Uterus (tissue), 3 donors: ENCODE measurements at regions not wholly inside any gene's neighbourhood (a gene's known extent, or its start where the extent isn't known, plus 50 kb on each side); places are given as distances from the start of the nearest gene placed in this dataset.

Experiments
- DNase-seq, 2 donors: peaks; one replicate each; pipeline ENCODE4 v3.0.0-alpha.2; 2019 to 2020
- H3K27ac ChIP-seq, 2 donors: fragments of 200-600 bp; sonication (generic); 1 replicate in 1 of 2; 2 replicates in 1 of 2; pipeline ENCODE4 v1.5.1; 2016 to 2018
- H3K27me3 ChIP-seq, 2 donors: fragments of 200-600 bp; sonication (generic); one replicate each; pipeline ENCODE4 v1.5.1; 2018 to 2019; ENCODE audit warnings: control low read depth in 1 of 2
- H3K36me3 ChIP-seq, 2 donors: fragments of 200-600 bp; sonication (generic); one replicate each; pipeline ENCODE4 v1.5.1; 2019; ENCODE audit warnings: control low read depth in 1 of 2
- H3K4me1 ChIP-seq, 2 donors: fragments of 200-600 bp; sonication (generic); one replicate each; pipeline ENCODE4 v1.5.1; 2018 to 2019; ENCODE audit warnings: control low read depth in 1 of 2
- H3K4me3 ChIP-seq, 2 donors: fragments of 200-600 bp; sonication (generic); 1 replicate in 1 of 2; 2 replicates in 1 of 2; pipeline ENCODE4 v1.5.1; 2018 to 2019; ENCODE audit warnings: mild to moderate bottlenecking in 1 of 2
- H3K9me3 ChIP-seq, 2 donors: fragments of 200-600 bp; sonication (generic); one replicate each; pipeline ENCODE4 v1.5.1; 2019; ENCODE audit warnings: control low read depth in 1 of 2
- CTCF ChIP-seq, 4 experiments: fragments of 200-600 bp in 2 of 4; fragments of 450-650 bp in 2 of 4; sonication (generic) in 2 of 4; IDR thresholded peaks; one replicate each; pipeline ENCODE4 v1.5.1; 2016 to 2019; ENCODE audit warnings: antibody characterized with exemption in 4 of 4, mild to moderate bottlenecking in 2 of 4, moderate library complexity in 1 of 4
- POLR2A ChIP-seq, 2 donors: fragments of 450-650 bp; IDR thresholded peaks; one replicate each; pipeline ENCODE4 v1.6.1; 2016; ENCODE audit warnings: antibody characterized with exemption in 2 of 2, mild to moderate bottlenecking in 1 of 2, moderate library complexity in 1 of 2
- intact Hi-C: fragments of 100-400 bp; cut with DNase I; formaldehyde crosslinking; loops from one replicate; pipeline ENCODE4 v1.15.1; 2023; ENCODE audit warnings: low total_unique reads
- donor health status: DM: yes; HTN: yes; CAD: no.

- intact Hi-C loops: no loop called here
- Histone ChIP-seq H3K27ac (no peak overlapping the region), H3K9me3 (no peaks in the 10 kb centered on the region), H3K36me3 (no peaks in the 10 kb centered on the region), H3K4me1 (no peaks in the 10 kb centered on the region), H3K27me3 (no peaks in the 10 kb centered on the region), H3K4me3 (no peak overlapping the region)
- DNase-seq: no peak
- TF ChIP-seq CTCF (IDR thresholded peaks at IDR 0.05) (no peak), POLR2A (IDR thresholded peaks at IDR 0.05) (no peak)
Observed at GRCh38 chr1:187762118-187762517, 933.4 kb downstream of the PLA2G4A start.

- no peak for DNase-seq
- H3K27ac ChIP-seq: no peak overlapping the region
- no peaks in the 10 kb centered on the region for H3K36me3 ChIP-seq
Observed at GRCh38 chr1:187763465-187763864, 934.7 kb downstream of the PLA2G4A start.

GRCh38 chr1:187763976-187764375 is 935.2 kb downstream of the PLA2G4A start:
- intact Hi-C loops: no loop called here
- TF ChIP-seq POLR2A (IDR thresholded peaks at IDR 0.05) (no peak), CTCF (IDR thresholded peaks at IDR 0.05) (no peak)
- H3K4me3 ChIP-seq: no peak overlapping the region

More at GRCh38 chr1:187763465-187763864, 934.7 kb downstream of the PLA2G4A start:
- H3K27me3 ChIP-seq: no peaks in the 10 kb centered on the region
- no peaks in the 10 kb centered on the region for H3K9me3 ChIP-seq
- no peaks in the 10 kb centered on the region for H3K4me1 ChIP-seq
- H3K4me3 ChIP-seq: no peak overlapping the region
- intact Hi-C loops: no loop called here
- TF ChIP-seq POLR2A (IDR thresholded peaks at IDR 0.05) (no peak), CTCF (IDR thresholded peaks at IDR 0.05) (no peak)

GRCh38 chr1:187771396-187771795 is 942.6 kb downstream of the PLA2G4A start:
- no peak for TF ChIP-seq CTCF (IDR thresholded peaks at IDR 0.05)

More at GRCh38 chr1:187763976-187764375, 935.2 kb downstream of the PLA2G4A start:
- Histone ChIP-seq H3K4me1 (no peaks in the 10 kb centered on the region), H3K9me3 (no peaks in the 10 kb centered on the region), H3K27me3 (no peaks in the 10 kb centered on the region), H3K36me3 (no peaks in the 10 kb centered on the region), H3K27ac (no peak overlapping the region)
- DNase-seq: no peak

GRCh38 chr1:187773168-187773567 is 944.4 kb downstream of the PLA2G4A start:
- H3K9me3 ChIP-seq: no peaks in the 10 kb centered on the region
- TF ChIP-seq POLR2A (IDR thresholded peaks at IDR 0.05) (no peak), CTCF (IDR thresholded peaks at IDR 0.05) (no peak)
- H3K36me3 ChIP-seq: no peaks in the 10 kb centered on the region
- intact Hi-C loops: no loop called here
- no peaks in the 10 kb centered on the region for H3K27me3 ChIP-seq
- H3K4me3 ChIP-seq: no peak overlapping the region
- H3K27ac ChIP-seq: no peak overlapping the region
- H3K4me1 ChIP-seq: no peaks in the 10 kb centered on the region
- DNase-seq: no peak

More at GRCh38 chr1:187771396-187771795, 942.6 kb downstream of the PLA2G4A start:
- Histone ChIP-seq H3K4me3 (no peak overlapping the region), H3K27me3 (no peaks in the 10 kb centered on the region), H3K9me3 (no peaks in the 10 kb centered on the region), H3K27ac (no peak overlapping the region), H3K36me3 (no peaks in the 10 kb centered on the region), H3K4me1 (no peaks in the 10 kb centered on the region)
- DNase-seq: no peak
- intact Hi-C loops: no loop called here
